ENCODE measurements at regions not wholly inside any gene's neighbourhood (a gene's known extent, or its start where the extent isn't known, plus 50 kb on each side); places are given as distances from the start of the nearest gene placed in this dataset.

GRCh38 chr9:78691542-78691941 lies 394.6 kb downstream of the PSAT1 start (continued):
- TF ChIP-seq CBX5 (IDR thresholded peaks at IDR 0.05; ENCODE audit: low read depth, low read length) (no peak), SP1 (IDR thresholded peaks at IDR 0.05; ENCODE audit: low read depth, low read length) (no peak)
